Keratinocyte (primary cell): ENCODE measurements at regions not wholly inside any gene's neighbourhood (a gene's known extent, or its start where the extent isn't known, plus 50 kb on each side); places are given as distances from the start of the nearest gene placed in this dataset.

Source experiments
- CTCF ChIP-seq, 3 experiments: IDR thresholded peaks in 1 of 3; conservative IDR thresholded peaks in 1 of 3; optimal IDR thresholded peaks in 1 of 3; 2 replicates in 2 of 3; 3 replicates in 1 of 3; pipeline versions ENCODE3 to v1.5.1; 2011; ENCODE audit warnings: low read length in 3 of 3, mild to moderate bottlenecking in 3 of 3, moderate library complexity in 2 of 3, control low read depth in 1 of 3, inconsistent platforms in 1 of 3; ENCODE audit not compliant: insufficient read depth in 2 of 3; ENCODE audit errors: extremely low read depth in 1 of 3
- EZH2 ChIP-seq: IDR thresholded peaks from one replicate; pipeline ENCODE4 v1.6.1; 2012; ENCODE audit warnings: inconsistent platforms, mild to moderate bottlenecking, low read length, moderate library complexity

- TF ChIP-seq CTCF (optimal IDR thresholded peaks at IDR 0.05 in 1 of 3, IDR thresholded peaks at IDR 0.05 in 1 of 3, conservative IDR thresholded peaks at IDR 0.05 in 1 of 3; ENCODE audit: extremely low read depth in 1 of 3, insufficient read depth in 2 of 3, low read length in 3 of 3) = no peak
- no peak for TF ChIP-seq EZH2
These were observed 1682.7 kb downstream of the BRINP3 start for GRCh38 chr1:188794969-188795368.
